HAP-1 (cell line): ENCODE measurements at regions not wholly inside any gene's neighbourhood (a gene's known extent, or its start where the extent isn't known, plus 50 kb on each side); places are given as distances from the start of the nearest gene placed in this dataset.

Experiments
- DNase-seq, 2 experiments: peaks; one replicate each; pipeline ENCODE4 v3.0.0-alpha.2; 2016 to 2020; ENCODE audit warnings: low spot score in 2 of 2
- H3K27me3 ChIP-seq: fragments of 250-450 bp; sonication (Bioruptor Pico); 2 replicates; pipeline ENCODE4 v1.5.1; 2020; ENCODE audit warnings: low read depth, mild to moderate bottlenecking, moderate library complexity
- H3K36me3 ChIP-seq: fragments of 250-450 bp; sonication (Bioruptor Pico); replicated peaks from 2 replicates; pipeline ENCODE4 v1.5.1; 2020; ENCODE audit warnings: mild to moderate bottlenecking
- H3K4me1 ChIP-seq: fragments of 250-450 bp; sonication (Bioruptor Pico); 2 replicates; pipeline ENCODE4 v1.5.1; 2020; ENCODE audit warnings: mild to moderate bottlenecking
- H3K4me3 ChIP-seq: fragments of 250-450 bp; sonication (Bioruptor Pico); 2 replicates; pipeline ENCODE4 v1.5.1; 2020; ENCODE audit warnings: mild to moderate bottlenecking, moderate library complexity
- H3K9me3 ChIP-seq: fragments of 250-450 bp; sonication (Bioruptor Pico); 2 replicates; pipeline ENCODE4 v1.5.1; 2020; ENCODE audit warnings: mild to moderate bottlenecking, moderate library complexity
- in situ Hi-C: fragments of 300-500 bp; cut with MboI; formaldehyde crosslinking; loops from 3 replicates; pipeline ENCODE4 v1.14.3; 2020; ENCODE audit warnings: low sequenced_read_pairs, inconsistent platforms, mixed read lengths

DNA sequence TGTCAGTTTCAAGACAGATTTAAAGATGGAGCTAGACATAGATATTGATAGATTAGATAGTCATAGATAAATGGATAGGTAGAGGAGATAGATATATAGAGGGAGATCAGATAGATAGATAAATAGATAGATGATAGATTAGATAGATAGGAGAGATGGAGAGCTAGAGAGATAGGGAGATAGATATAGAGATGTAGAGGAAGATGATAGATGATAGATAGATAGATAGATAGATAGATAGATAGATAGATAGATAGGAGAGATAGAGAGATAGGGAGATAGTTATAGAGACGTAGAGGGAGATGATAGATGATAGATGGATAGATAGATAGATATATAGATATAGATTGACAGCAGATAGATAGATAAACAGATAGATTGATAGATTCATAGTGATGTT, 1038.8 kb upstream of the AUTS2 start:
- Histone ChIP-seq H3K9me3 (no peaks in the 10 kb centered on the region), H3K36me3 (no peaks in the 10 kb centered on the region), H3K27me3 (no peaks in the 10 kb centered on the region), H3K4me1 (no peaks in the 10 kb centered on the region), H3K4me3 (no peak overlapping the region)
- in situ Hi-C loops = no loop called here
- no peak for DNase-seq

DNA sequence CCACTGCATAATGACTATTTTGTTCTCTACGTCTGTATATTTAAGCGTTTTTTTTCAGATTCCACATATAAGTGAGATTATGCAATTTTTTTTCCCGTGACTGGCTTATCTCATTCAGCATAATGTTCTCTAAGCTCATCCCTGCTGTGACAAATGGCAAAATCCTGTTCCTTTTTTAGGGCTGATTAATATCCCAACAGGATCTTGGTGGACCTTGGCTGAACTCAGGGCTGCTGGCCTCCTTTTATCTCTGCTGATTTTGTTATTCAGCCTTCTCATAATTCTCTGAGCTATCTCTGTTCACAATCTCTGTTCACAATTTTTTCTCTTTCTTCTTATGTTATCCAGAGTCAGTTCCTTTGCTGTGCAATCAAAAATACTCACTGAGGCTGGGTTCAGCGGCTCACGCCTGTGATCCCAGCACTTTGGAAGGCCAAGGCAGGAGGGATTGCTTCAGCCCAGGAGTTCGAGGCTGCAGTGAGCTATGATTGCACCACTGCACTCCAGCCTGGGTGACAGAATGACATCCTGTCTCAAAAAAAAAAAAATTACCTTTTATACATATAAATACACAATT, 1035.9 kb upstream of the AUTS2 start:
- Histone ChIP-seq H3K4me3 (no peak overlapping the region), H3K36me3 (no peaks in the 10 kb centered on the region), H3K4me1 (no peaks in the 10 kb centered on the region), H3K27me3 (no peaks in the 10 kb centered on the region), H3K9me3 (no peaks in the 10 kb centered on the region)
- DNase-seq = no peak
- in situ Hi-C loops = no loop called here

DNA sequence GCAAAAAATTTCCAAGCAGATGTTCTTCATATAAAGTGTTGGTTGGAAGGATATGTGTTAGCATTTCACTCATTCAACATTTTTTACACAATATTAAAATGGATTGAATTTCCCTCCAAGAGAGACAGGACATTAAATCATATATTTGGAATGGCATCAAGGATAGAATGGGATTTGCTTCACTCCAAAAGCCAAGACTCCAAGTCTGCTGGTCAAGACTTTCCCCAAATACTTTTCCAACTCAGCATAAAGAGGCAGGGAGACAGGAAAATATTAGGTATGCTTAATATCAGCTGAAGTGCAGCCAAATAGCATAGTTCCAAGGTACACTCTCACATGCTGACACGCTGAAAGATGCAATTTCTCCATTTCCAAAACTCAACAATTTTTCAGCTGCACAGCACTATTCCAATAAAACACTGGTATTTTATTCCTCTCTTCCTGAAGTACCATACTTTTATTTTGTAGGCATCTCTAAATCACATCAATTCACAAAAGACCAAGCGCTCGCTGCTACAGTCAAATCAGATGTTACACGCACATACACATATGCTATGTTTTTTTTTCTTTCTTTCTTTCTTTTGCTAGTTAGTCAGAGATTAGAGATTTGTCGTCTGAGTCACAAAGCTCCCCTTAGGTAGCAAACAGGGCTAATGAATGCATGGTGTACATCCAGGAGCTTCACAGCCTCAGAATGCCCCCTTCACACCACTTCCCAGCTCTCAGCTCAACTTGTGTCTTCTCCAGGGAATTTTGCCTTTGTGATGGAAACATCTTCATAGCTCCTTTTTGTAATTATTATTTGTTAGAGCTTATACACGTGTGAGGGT, 1033.8 kb upstream of the AUTS2 start:
- no peaks in the 10 kb centered on the region for H3K27me3 ChIP-seq
- in situ Hi-C loops = no loop called here
- no peak for DNase-seq
- H3K4me3 ChIP-seq = no peak overlapping the region
- H3K4me1 ChIP-seq = no peaks in the 10 kb centered on the region
- H3K36me3 ChIP-seq = no peaks in the 10 kb centered on the region
- no peaks in the 10 kb centered on the region for H3K9me3 ChIP-seq

DNA sequence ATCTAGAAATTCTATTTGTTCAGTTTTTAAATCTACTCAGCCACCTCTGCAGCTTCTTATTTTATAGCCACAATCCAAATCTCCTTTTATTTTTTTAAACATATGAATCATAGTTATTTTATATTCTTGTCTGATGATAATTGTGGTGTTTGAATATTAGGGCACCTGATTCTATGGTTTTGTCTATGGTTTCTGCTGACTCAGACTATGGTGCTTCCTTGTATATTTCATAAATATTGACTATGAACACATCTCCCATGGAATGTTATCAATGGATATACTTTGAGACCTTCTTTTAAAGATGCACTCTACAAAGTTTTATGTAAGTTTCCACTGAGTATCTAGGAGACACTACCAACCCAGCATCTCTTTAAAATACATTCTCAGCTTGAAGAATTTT, 1027.0 kb upstream of the AUTS2 start:
- no peaks in the 10 kb centered on the region for H3K27me3 ChIP-seq
- H3K36me3 ChIP-seq = no peaks in the 10 kb centered on the region
- H3K4me3 ChIP-seq = no peak overlapping the region
- in situ Hi-C loops = no loop called here
- no peak for DNase-seq
- H3K4me1 ChIP-seq = no peaks in the 10 kb centered on the region
- H3K9me3 ChIP-seq = 0 out of 2 replicates have a peak, but pooled peaks cover 2% of the 10 kb centered on the region

DNA sequence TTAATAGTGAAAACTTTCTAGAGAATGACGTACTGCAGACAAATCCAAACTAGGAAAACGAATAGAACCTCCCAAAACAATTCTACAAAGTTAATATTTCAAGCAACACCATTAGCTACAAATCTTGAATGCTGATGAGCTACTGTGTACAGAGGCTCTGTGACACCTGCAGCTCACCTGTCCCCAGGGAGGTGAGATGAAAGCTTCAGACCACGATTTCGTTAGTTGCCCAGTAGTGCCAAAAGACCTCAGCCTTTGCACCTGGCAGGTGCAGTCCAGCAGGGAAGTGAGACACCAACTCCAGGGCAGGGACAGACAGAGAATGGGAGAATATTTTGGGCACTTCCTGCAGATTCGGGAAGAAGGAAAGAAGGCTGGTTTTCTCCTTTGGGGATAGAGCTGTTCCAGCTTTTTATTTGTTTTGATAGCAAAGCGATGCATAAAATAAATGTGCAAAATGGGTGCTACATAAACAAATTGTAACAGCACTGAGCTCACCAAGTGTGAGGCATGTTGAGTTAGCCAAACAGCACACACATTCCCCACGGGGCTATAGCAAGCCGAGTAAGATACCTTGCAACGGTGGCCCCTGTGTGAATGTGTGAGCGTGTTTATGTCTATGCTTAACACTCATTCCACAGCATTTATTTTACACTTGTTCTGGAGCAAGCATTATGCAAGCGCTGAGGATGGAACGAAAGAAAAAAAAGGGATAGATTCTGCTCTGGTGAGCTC, 1024.8 kb upstream of the AUTS2 start:
- Histone ChIP-seq H3K27me3 (no peaks in the 10 kb centered on the region), H3K4me1 (no peaks in the 10 kb centered on the region), H3K9me3 (0 out of 2 replicates have a peak, but pooled peaks cover 2% of the 10 kb centered on the region), H3K36me3 (no peaks in the 10 kb centered on the region), H3K4me3 (no peak overlapping the region)
- in situ Hi-C loops = no loop called here
- no peak for DNase-seq

DNA sequence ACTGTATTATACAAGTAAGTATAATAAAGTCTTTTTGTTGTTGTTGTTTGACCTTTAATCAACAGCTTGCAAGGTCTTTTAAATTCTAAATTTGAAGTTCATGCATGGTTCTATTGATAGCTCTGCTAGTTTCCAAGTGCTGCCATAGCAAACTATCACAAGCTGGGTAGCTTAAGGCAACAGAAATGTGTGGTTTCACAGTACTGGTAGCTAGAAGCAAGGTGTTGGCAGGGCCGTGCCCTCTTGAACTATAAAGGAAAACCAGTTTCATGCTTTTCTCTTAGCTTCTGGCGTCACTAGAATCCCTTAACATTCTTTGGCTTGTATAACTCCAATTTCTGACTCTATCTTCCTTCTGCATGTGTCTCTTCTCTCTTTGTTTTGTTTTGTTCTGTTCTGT, 1021.9 kb upstream of the AUTS2 start:
- 0 out of 2 replicates have a peak, but pooled peaks cover 2% of the 10 kb centered on the region for H3K9me3 ChIP-seq
- no peaks in the 10 kb centered on the region for H3K27me3 ChIP-seq
- no peak for DNase-seq
- H3K4me1 ChIP-seq = no peaks in the 10 kb centered on the region
- H3K4me3 ChIP-seq = no peak overlapping the region
- H3K36me3 ChIP-seq = no peaks in the 10 kb centered on the region
- in situ Hi-C loops = no loop called here

DNA sequence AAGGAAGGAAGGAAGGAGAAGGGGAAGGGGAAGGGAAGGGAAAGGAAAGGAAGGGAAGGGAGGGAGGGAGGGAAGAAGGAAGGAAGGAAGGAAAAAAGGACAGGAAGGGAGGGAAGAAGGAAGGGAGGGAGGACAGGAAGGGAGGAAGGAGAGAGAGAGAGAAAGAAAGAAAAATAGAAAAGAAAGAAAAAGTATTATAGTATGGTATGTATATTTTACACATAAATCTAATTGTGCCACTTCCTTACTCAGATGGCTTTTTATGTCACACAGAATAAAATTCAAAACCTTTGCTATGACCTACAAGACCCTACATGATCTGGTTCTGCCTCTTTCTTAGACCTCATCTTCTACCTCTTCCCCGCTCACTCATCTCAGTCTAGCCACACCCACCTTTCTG, 1016.9 kb upstream of the AUTS2 start:
- H3K9me3 ChIP-seq = no peaks in the 10 kb centered on the region
- no peak for DNase-seq
- no peaks in the 10 kb centered on the region for H3K4me1 ChIP-seq
- H3K4me3 ChIP-seq = no peak overlapping the region
- H3K27me3 ChIP-seq = no peaks in the 10 kb centered on the region
- in situ Hi-C loops = no loop called here
- no peaks in the 10 kb centered on the region for H3K36me3 ChIP-seq

DNA sequence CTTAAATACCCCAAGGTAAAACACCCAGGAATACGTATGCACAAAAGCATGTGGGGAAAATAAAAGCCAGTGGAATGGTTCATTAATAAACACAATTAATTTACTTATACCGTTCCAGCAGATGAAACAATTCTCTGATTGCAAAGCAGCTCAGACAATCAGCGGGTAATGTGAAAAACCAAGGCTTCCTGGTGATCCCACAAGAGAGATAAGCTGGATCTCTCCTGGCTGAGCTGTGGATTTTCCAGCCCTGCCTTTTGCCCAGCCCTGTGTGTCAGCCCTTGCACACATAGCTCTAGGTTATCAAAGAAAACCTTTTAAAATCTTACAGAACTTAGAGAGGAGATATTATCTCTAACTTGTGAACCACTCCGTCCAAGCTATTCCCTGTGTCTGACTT, 1010.7 kb upstream of the AUTS2 start:
- no peaks in the 10 kb centered on the region for H3K4me1 ChIP-seq
- no peaks in the 10 kb centered on the region for H3K9me3 ChIP-seq
- H3K27me3 ChIP-seq = no peaks in the 10 kb centered on the region
- in situ Hi-C loops = no loop called here
- no peak overlapping the region for H3K4me3 ChIP-seq
- no peak for DNase-seq
- no peaks in the 10 kb centered on the region for H3K36me3 ChIP-seq

DNA sequence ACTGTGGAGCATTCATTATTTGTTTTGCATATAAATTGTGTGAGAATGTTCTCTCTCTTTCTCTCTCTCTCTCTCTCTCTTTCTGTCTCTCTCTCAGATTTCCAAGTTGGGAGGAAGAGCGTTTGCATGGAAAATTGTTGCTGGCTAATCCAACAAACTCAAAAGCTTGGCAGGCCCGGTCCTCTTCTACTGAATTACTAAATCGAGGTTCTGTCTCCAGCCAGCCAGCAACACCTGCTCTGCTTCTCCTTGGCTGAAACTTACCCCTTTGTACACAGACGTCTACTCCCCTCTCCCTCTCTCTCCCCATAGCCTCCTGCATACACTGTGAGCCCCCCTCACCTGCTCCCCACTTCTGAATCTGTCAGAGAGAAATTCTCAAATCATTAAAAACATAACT, 996.4 kb upstream of the AUTS2 start:
- in situ Hi-C loops = no loop called here
- no peak for DNase-seq

DNA sequence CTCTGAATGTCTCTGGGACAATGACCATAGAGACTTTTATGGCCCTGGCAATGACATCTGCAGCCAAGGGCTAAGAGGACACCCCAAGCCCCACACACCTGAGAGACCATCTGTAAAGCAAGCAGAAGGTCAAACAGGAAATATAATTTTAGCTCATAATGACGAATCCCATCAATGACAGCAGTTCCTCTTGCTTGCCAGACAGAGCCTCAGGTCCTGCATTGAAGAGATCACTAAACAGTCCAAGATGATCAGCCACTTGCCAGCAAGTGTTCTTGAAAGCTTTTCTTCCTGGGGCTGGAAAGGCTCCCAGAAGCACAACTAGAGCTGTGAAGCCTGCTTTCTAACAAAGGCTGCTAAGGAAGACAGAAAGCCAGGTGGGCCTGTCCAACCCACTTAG, 993.7 kb upstream of the AUTS2 start:
- H3K4me3 ChIP-seq = no peak overlapping the region
- H3K4me1 ChIP-seq = no peaks in the 10 kb centered on the region
- no peaks in the 10 kb centered on the region for H3K27me3 ChIP-seq
- in situ Hi-C loops = no loop called here
- no peak for DNase-seq
- no peaks in the 10 kb centered on the region for H3K9me3 ChIP-seq
- H3K36me3 ChIP-seq = no peaks in the 10 kb centered on the region

More for the DNA sequence above, 996.4 kb upstream of the AUTS2 start:
- H3K36me3 ChIP-seq = no peaks in the 10 kb centered on the region
- no peaks in the 10 kb centered on the region for H3K9me3 ChIP-seq
- no peaks in the 10 kb centered on the region for H3K4me1 ChIP-seq
- H3K4me3 ChIP-seq = no peak overlapping the region
- H3K27me3 ChIP-seq = no peaks in the 10 kb centered on the region

DNA sequence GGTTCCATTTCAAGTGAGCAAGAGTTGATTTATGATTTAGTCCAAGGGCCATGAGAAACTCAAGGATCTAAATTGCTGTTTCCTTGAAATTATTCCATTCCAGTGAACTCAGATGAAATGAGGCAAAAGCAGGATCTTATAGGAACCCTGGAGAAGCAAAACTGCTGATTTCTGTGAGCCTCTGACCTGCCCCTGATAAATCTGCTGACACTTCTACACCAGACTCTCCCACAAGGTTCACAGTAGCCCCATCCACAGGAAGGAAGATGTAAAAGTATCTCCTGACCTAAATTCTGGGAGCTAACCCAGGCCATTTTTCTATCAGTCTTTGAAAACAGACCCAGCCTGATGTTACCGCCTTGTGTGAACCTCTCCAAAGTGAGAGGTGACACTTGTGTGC, 987.6 kb upstream of the AUTS2 start:
- in situ Hi-C loops = no loop called here
- no peak for DNase-seq

DNA sequence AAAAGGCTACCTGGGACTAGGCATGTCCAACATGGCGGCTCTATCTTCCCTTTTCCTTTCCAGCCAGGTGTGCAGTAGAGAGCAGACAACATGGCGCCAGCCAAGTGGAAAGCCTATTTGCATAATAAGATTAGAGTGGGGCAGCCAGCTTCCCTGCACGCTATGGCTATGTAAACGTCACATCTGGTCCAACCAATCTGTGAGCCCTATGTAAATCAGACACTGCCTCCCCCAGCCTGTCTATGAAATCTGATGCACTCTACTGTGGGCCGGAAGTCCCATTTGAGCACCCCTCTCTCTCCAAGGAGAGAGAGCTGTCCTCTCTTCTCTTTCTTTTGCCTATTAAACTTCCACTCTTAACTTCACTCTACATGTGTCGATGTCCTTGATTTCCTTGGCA, 984.9 kb upstream of the AUTS2 start:
- H3K27me3 ChIP-seq = no peaks in the 10 kb centered on the region
- no peak overlapping the region for H3K4me3 ChIP-seq
- H3K36me3 ChIP-seq = no peaks in the 10 kb centered on the region
- no peaks in the 10 kb centered on the region for H3K4me1 ChIP-seq
- in situ Hi-C loops = no loop called here
- H3K9me3 ChIP-seq = no peaks in the 10 kb centered on the region
- no peak for DNase-seq

More for the DNA sequence above, 987.6 kb upstream of the AUTS2 start:
- H3K4me1 ChIP-seq = no peaks in the 10 kb centered on the region
- H3K4me3 ChIP-seq = no peak overlapping the region
- no peaks in the 10 kb centered on the region for H3K27me3 ChIP-seq
- H3K9me3 ChIP-seq = no peaks in the 10 kb centered on the region
- no peaks in the 10 kb centered on the region for H3K36me3 ChIP-seq

DNA sequence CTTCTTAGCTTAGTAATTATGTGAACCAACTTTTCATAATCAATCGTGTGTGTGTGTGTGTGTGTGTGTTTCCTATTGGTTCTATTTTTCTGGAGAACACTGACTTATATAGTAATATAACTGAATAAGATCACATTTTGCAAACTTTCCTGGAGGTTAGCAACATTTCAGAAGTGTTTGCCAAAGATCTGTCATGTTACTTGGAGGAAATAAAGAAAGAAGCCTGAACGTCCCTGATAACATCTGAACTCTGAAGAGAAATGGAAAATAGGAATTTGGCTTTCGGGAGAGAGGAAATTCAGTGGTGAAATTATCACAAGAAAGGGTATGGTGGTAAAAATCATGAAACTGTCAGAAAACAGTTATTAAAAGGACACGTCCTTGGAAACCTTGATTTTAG, 984.4 kb upstream of the AUTS2 start:
- Histone ChIP-seq H3K27me3 (no peaks in the 10 kb centered on the region), H3K9me3 (no peaks in the 10 kb centered on the region), H3K36me3 (no peaks in the 10 kb centered on the region), H3K4me1 (no peaks in the 10 kb centered on the region), H3K4me3 (no peak overlapping the region)
- no peak for DNase-seq
- in situ Hi-C loops = no loop called here

DNA sequence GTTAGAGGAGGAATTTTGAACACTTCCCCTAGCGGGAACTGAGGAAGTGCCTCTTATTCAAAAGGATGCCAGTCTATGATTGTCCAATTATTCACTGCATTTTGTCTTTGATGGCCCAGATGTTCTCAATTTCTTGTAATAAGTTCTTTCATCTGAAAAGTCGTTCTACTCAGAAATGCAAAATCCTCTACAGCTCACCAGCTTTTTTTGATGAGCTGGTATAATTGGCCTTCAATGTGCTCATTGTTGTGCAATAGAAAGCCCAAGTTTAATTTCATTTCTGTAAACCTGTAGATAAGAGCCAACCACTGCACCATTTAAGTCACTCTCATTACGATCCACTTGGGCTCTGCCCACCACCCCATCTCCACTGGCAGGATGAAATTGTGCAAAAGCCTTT, 978.7 kb upstream of the AUTS2 start:
- in situ Hi-C loops = no loop called here
- Histone ChIP-seq H3K36me3 (no peaks in the 10 kb centered on the region), H3K27me3 (no peaks in the 10 kb centered on the region), H3K4me1 (no peaks in the 10 kb centered on the region), H3K9me3 (no peaks in the 10 kb centered on the region), H3K4me3 (no peak overlapping the region)
- no peak for DNase-seq
